Caco-2 (cell line): ENCODE measurements at regions not wholly inside any gene's neighbourhood (a gene's known extent, or its start where the extent isn't known, plus 50 kb on each side); places are given as distances from the start of the nearest gene placed in this dataset.

Experiments used
- BruUV-seq: library from RNA; stranded (reverse); fragments of 400-500 nt; replicated peaks from 2 replicates; lab custom pipeline; 2021; lab: Mats Ljungman, UMichigan
- CTCF ChIA-PET: fragments of 300-600 bp; sonication (Branson Sonifier 250); formaldehyde crosslinking; loops from one replicate; lab custom pipeline; 2022; ENCODE audit warnings: antibody characterized with exemption; lab: Charles Lee
- POLR2A ChIA-PET: fragments of 300-600 bp; sonication (Branson Sonifier 250); formaldehyde crosslinking; loops from one replicate; lab custom pipeline; 2022; ENCODE audit warnings: antibody characterized with exemption; lab: Charles Lee
- DNase-seq, 2 experiments: peaks; one replicate each; pipeline versions ENCODE4 v3.0.0 to v3.0.0-alpha.2; 2020 to 2022
- H3K27me3 ChIP-seq: replicated peaks from 2 replicates; pipeline ENCODE4 v1.6.0; 2011; ENCODE audit warnings: low read length; ENCODE audit not compliant: control insufficient read depth, insufficient read depth
- H3K36me3 ChIP-seq: 2 replicates; pipeline ENCODE4 v1.5.1; 2011; ENCODE audit warnings: low read length; ENCODE audit not compliant: control insufficient read depth, insufficient read depth
- H3K4me1 ChIP-seq: fragments of 250-450 bp; sonication (Bioruptor Pico); 2 replicates; pipeline ENCODE4 v1.5.1; 2020; ENCODE audit warnings: mild to moderate bottlenecking
- H3K4me3 ChIP-seq: 2 replicates; pipeline ENCODE4 v1.5.1; 2011; ENCODE audit warnings: low read depth, mild to moderate bottlenecking, control low read depth, low read length
- H3K9me3 ChIP-seq: fragments of 250-450 bp; sonication (Bioruptor Pico); 2 replicates; pipeline ENCODE4 v1.5.1; 2020; ENCODE audit warnings: mild to moderate bottlenecking, moderate library complexity
- H3K27ac Mint-ChIP-seq: one replicate; pipeline ENCODE4 v1.8.0; 2022; ENCODE audit warnings: mixed read lengths; ENCODE audit not compliant: unreplicated experiment
- H3K27me3 Mint-ChIP-seq: one replicate; pipeline ENCODE4 v1.8.0; 2022; ENCODE audit warnings: mixed read lengths; ENCODE audit not compliant: insufficient read depth, unreplicated experiment
- H3K36me3 Mint-ChIP-seq: one replicate; pipeline ENCODE4 v1.8.0; 2022; ENCODE audit warnings: mild to moderate bottlenecking, mixed read lengths; ENCODE audit not compliant: insufficient read depth, unreplicated experiment
- H3K4me1 Mint-ChIP-seq: one replicate; pipeline ENCODE4 v1.8.0; 2022; ENCODE audit warnings: low read depth, mixed read lengths; ENCODE audit not compliant: unreplicated experiment
- H3K4me3 Mint-ChIP-seq: one replicate; pipeline ENCODE4 v1.8.0; 2022; ENCODE audit warnings: mild to moderate bottlenecking, moderate library complexity, mixed read lengths; ENCODE audit not compliant: unreplicated experiment
- H3K9me3 Mint-ChIP-seq: one replicate; pipeline ENCODE4 v1.8.0; 2022; ENCODE audit warnings: mixed read lengths; ENCODE audit not compliant: unreplicated experiment
- CTCF ChIP-seq, 2 experiments: fragments of 200-600 bp in 1 of 2; IDR thresholded peaks; 1 replicate in 1 of 2; 2 replicates in 1 of 2; pipeline versions ENCODE4 v1.5.1 to v1.8.0; 2011 to 2022; ENCODE audit warnings: antibody characterized with exemption in 1 of 2, control low read depth in 1 of 2, inconsistent platforms in 1 of 2, low read depth in 1 of 2, low read length in 1 of 2, mild to moderate bottlenecking in 1 of 2, moderate library complexity in 1 of 2; ENCODE audit not compliant: insufficient read depth in 1 of 2, severe bottlenecking in 1 of 2, unreplicated experiment in 1 of 2
- intact Hi-C: fragments of 100-400 bp; cut with micrococcal nuclease; formaldehyde crosslinking; loops from one replicate; pipeline ENCODE4 v1.10.0; 2022; ENCODE audit not compliant: unreplicated experiment

GRCh38 chr2:12155303-12156051 is 409.0 kb downstream of the LPIN1 start:
- H3K36me3 ChIP-seq = no peaks in the 10 kb centered on the region
- Mint-ChIP-seq H3K27ac (no peak overlapping the region), H3K36me3 (no peaks in the 10 kb centered on the region), H3K4me1 (no peaks in the 10 kb centered on the region), H3K27me3 (peaks cover 8% of the 10 kb centered on the region), H3K4me3 (no peak overlapping the region), H3K9me3 (no peaks in the 10 kb centered on the region)
- H3K27me3 ChIP-seq = no peaks in the 10 kb centered on the region
- H3K4me3 ChIP-seq = no peak overlapping the region
- intact Hi-C loops = no loop called here
- CTCF ChIA-PET = no interaction called here
- no peaks in the 10 kb centered on the region for H3K9me3 ChIP-seq
- no peak for TF ChIP-seq CTCF (IDR thresholded peaks at IDR 0.05; ENCODE audit: insufficient read depth in 1 of 2, low read depth in 1 of 2, low read length in 1 of 2, severe bottlenecking in 1 of 2, unreplicated experiment in 1 of 2)
- no peak for DNase-seq
- POLR2A ChIA-PET = no interaction called here
- BruUV-seq = no TSS peak
- H3K4me1 ChIP-seq = no peaks in the 10 kb centered on the region

- no peaks in the 10 kb centered on the region for H3K4me1 Mint-ChIP-seq
- no peaks in the 10 kb centered on the region for H3K27me3 ChIP-seq
- H3K36me3 Mint-ChIP-seq = no peaks in the 10 kb centered on the region
- no peak overlapping the region for H3K4me3 ChIP-seq
- intact Hi-C loops = no loop called here
- no peaks in the 10 kb centered on the region for H3K9me3 Mint-ChIP-seq
- no peak for DNase-seq
- no peaks in the 10 kb centered on the region for H3K4me1 ChIP-seq
- CTCF ChIA-PET = no interaction called here
- H3K9me3 ChIP-seq = no peaks in the 10 kb centered on the region
- no TSS peak for BruUV-seq
- TF ChIP-seq CTCF (IDR thresholded peaks at IDR 0.05; ENCODE audit: insufficient read depth in 1 of 2, low read depth in 1 of 2, low read length in 1 of 2, severe bottlenecking in 1 of 2, unreplicated experiment in 1 of 2) = no peak
- POLR2A ChIA-PET = no interaction called here
- H3K27ac Mint-ChIP-seq = no peak overlapping the region
- peaks cover 9% of the 10 kb centered on the region for H3K27me3 Mint-ChIP-seq
- no peak overlapping the region for H3K4me3 Mint-ChIP-seq
- no peaks in the 10 kb centered on the region for H3K36me3 ChIP-seq
These were observed 409.9 kb downstream of the LPIN1 start for GRCh38 chr2:12156349-12156748.

GRCh38 chr2:12161085-12161484 is 414.7 kb downstream of the LPIN1 start:
- intact Hi-C loops = loop anchor here (10.0 kb wide), 1 partner anchor 774 kb away; no protein-coding TSS in a partner anchor
- no peaks in the 10 kb centered on the region for H3K9me3 Mint-ChIP-seq
- DNase-seq = no peak
- H3K36me3 Mint-ChIP-seq = no peaks in the 10 kb centered on the region
- Histone ChIP-seq H3K4me1 (no peaks in the 10 kb centered on the region), H3K9me3 (no peaks in the 10 kb centered on the region), H3K4me3 (no peak overlapping the region), H3K36me3 (no peaks in the 10 kb centered on the region), H3K27me3 (no peaks in the 10 kb centered on the region; the same call in 1 of the 2 replicates)
- POLR2A ChIA-PET = no interaction called here
- H3K4me3 Mint-ChIP-seq = no peak overlapping the region
- CTCF ChIA-PET = no interaction called here
- H3K4me1 Mint-ChIP-seq = no peaks in the 10 kb centered on the region
- no TSS peak for BruUV-seq
- no peak for TF ChIP-seq CTCF (IDR thresholded peaks at IDR 0.05; ENCODE audit: insufficient read depth in 1 of 2, low read depth in 1 of 2, low read length in 1 of 2, severe bottlenecking in 1 of 2, unreplicated experiment in 1 of 2)
- peaks cover 12% of the 10 kb centered on the region for H3K27me3 Mint-ChIP-seq
- H3K27ac Mint-ChIP-seq = no peak overlapping the region
